ENCODE measurements at regions not wholly inside any gene's neighbourhood (a gene's known extent, or its start where the extent isn't known, plus 50 kb on each side); places are given as distances from the start of the nearest gene placed in this dataset.
"Not testable (repeated sequence)": the region's sequence is repeated elsewhere in the genome, so short reads cannot be mapped to it uniquely, and the experiment has no call there.

- no peak for FAIRE-seq
- peak in 1 of 2 donors; percentile 9 for DNase-seq (ENCODE audit: low spot score in 2 of 2)
Measured at GRCh38 chr12:75814851-75815754, 216.5 kb downstream of the PHLDA1 start.

- DNase-seq (ENCODE audit: low spot score in 2 of 2) = no peak
- no peak for FAIRE-seq
Measured at GRCh38 chr12:75813072-75813471, 218.5 kb downstream of the PHLDA1 start.

- DNase-seq (ENCODE audit: low spot score in 2 of 2) = no peak
- no peak for FAIRE-seq
Measured at GRCh38 chr12:75812271-75813018, 219.1 kb downstream of the PHLDA1 start.

- FAIRE-seq (no peak), DNase-seq (ENCODE audit: low spot score in 2 of 2) (no peak)
Measured at GRCh38 chr12:75809746-75810145, 221.8 kb downstream of the PHLDA1 start.

- DNase-seq (ENCODE audit: low spot score in 2 of 2) (no peak), FAIRE-seq (no peak)
Measured at GRCh38 chr12:75807494-75807893, 224.1 kb downstream of the PHLDA1 start.

- DNase-seq (ENCODE audit: low spot score in 2 of 2) (no peak), FAIRE-seq (no peak)
Measured at GRCh38 chr12:75805905-75806304, 225.7 kb downstream of the PHLDA1 start.

- no peak for DNase-seq (ENCODE audit: low spot score in 2 of 2)
- no peak for FAIRE-seq
Measured at GRCh38 chr12:75805320-75805719, 226.3 kb downstream of the PHLDA1 start.

GRCh38 chr12:75798136-75798926 lies 233.2 kb downstream of the PHLDA1 start:
- DNase-seq (ENCODE audit: low spot score in 2 of 2) (no peak), FAIRE-seq (no peak)

GRCh38 chr12:75795125-75795524 lies 236.5 kb downstream of the PHLDA1 start:
- FAIRE-seq (no peak), DNase-seq (ENCODE audit: low spot score in 2 of 2) (no peak)

- FAIRE-seq = no peak
- DNase-seq (ENCODE audit: low spot score in 2 of 2) = no peak
Measured at GRCh38 chr12:75792687-75793086, 238.9 kb downstream of the PHLDA1 start.

GRCh38 chr12:75790219-75790618 lies 241.4 kb downstream of the PHLDA1 start:
- FAIRE-seq (no peak), DNase-seq (ENCODE audit: low spot score in 2 of 2) (no peak)

- DNase-seq (ENCODE audit: low spot score in 2 of 2); FAIRE-seq: not testable (repeated sequence)
Measured at GRCh38 chr12:75787146-75787545, 244.4 kb downstream of the PHLDA1 start.

- DNase-seq (ENCODE audit: low spot score in 2 of 2) (no peak), FAIRE-seq (no peak)
Measured at GRCh38 chr12:75786070-75786469, 245.5 kb downstream of the PHLDA1 start.

- DNase-seq (ENCODE audit: low spot score in 2 of 2) = no peak
- FAIRE-seq = no peak
Measured at GRCh38 chr12:75784591-75784990, 247.0 kb downstream of the PHLDA1 start.

- FAIRE-seq (no peak), DNase-seq (ENCODE audit: low spot score in 2 of 2) (no peak)
Measured at GRCh38 chr12:75783093-75783877, 248.3 kb downstream of the PHLDA1 start.

- FAIRE-seq (no peak), DNase-seq (ENCODE audit: low spot score in 2 of 2) (no peak)
Measured at GRCh38 chr12:75782069-75782581, 249.5 kb downstream of the PHLDA1 start.

GRCh38 chr12:75781532-75782046 lies 250.0 kb downstream of the PHLDA1 start:
- DNase-seq (ENCODE audit: low spot score in 2 of 2) = no peak
- FAIRE-seq = no peak

GRCh38 chr12:75779891-75780496 lies 251.6 kb downstream of the PHLDA1 start:
- no peak for FAIRE-seq
- no peak for DNase-seq (ENCODE audit: low spot score in 2 of 2)
